Limb (tissue), 2 donors: ENCODE measurements at regions not wholly inside any gene's neighbourhood (a gene's known extent, or its start where the extent isn't known, plus 50 kb on each side); places are given as distances from the start of the nearest gene placed in this dataset.
"Not testable (repeated sequence)": the region's sequence is repeated elsewhere in the genome, so short reads cannot be mapped to it uniquely, and the experiment has no call there.

ENCODE experiments used
- DNase-seq, 2 donors: peaks; one replicate each; pipeline ENCODE4 v3.0.0-alpha.2; 2016; ENCODE audit errors: extremely low spot score in 2 of 2

DNA sequence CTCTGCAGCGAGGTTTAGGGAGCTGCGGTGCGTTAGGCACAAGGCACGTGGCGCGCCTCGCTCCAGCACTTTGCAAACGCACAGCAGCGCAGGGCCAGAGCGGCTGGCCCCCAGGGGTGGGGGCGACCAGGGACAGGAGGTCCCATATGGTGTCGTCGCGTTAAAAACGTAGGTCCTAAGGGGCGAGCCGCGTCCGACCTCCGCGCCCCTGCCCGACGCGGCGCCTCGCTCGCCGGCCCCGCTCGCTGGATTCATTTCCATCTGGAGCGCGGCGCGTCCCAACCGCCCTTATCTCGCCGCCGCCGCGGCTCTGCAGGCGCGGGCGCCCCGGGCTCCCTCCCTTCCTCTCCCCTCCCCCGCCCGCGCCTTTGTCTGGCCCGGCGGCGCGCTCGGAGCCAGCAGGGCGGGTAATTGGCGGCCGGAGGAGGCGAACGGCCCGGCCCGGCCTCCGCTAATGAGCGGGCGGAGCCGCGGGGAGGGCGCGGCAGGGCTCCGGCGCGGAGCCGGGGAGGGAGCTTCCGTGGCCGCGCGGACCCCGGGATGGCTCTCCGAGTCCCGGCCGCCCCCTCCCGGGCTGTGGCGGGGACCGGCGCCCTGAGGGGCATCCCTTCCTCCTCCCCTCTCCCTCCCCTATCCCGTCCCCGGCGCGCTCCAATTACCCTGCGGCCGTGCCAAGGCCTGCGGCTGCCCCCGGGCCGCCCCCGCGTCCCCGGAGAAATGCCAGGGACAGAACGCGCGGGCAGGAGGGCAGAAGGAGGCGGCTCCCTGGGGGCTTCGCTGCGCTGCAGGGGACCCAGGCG is 409.0 kb downstream of the BCOR start:
- DNase-seq = peak; percentile 17 to 75

DNA sequence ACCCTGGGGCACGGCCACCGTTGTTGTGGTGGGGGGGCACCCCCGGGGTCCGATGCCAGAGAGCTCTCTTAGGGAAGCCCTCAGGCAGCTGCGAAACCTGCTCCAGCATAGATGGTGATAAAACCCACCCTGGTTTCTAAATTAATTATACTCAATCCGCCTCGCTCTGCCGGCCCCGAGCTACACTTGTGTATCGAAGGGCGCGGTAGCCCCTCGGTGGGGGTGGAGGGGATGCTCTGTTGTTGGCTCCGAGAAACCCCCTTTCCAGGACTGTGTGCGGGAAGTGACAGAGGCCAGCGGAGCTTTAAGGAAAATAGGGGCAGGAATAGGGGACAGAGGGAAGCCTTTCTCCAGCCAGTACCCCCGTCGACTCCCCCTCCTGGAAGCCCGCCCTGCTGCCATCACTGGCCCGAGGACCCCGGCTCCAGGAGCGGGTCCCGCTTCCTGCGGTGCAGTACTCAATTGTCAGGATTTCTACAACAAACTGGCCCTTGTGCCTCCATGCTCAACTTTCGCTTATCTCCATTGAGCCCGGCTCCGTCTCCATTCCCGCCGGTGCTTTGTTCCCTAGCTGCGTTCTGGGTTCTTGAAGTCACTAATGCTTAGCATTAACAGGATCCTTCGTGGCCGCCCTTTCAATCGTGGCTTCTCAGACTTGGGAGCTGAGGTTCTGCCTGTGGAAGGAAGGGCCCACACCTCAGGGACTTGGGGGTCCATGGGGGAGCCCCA is 408.2 kb downstream of the BCOR start:
- DNase-seq = no peak

DNA sequence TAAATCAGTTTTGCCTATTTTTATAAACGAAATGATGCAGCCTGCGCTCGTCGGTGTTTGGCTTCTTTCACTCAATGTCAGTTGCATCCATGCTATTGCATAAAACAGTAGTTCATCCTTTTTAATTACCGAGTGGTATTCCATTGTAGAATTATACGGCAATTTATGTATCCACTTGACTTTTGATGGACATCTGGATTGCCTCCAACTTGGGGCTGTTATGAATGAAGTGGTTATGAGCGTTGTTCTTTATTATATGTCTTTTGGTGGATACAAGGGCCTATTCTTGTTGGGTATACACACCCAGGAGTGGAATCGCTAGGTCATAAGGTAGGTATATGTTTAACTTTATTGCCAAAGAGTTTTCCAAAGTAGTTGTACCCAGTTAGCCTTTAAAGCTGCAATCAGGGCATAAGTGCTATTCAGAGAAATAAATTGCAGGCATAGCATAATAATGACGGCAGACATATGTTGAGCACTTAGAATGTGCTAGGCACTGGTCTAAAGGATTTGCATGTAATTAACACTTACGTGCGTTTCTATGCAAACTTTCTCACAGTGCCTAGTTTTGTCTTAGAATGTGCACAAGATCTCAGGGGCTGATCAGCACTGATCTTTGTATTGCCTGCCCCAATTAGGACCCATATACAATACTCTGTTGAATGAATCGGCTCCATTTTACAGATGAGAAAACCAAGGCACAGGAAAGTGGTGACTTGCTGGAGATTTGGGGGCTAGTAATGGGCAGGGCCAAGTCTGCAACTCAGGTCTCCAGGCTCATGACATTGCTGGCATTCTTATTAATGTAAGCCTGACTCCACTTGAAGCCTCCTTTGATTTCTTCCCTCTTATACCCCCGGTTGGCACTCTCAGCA is 407.0 kb downstream of the BCOR start:
- DNase-seq = no peak

DNA sequence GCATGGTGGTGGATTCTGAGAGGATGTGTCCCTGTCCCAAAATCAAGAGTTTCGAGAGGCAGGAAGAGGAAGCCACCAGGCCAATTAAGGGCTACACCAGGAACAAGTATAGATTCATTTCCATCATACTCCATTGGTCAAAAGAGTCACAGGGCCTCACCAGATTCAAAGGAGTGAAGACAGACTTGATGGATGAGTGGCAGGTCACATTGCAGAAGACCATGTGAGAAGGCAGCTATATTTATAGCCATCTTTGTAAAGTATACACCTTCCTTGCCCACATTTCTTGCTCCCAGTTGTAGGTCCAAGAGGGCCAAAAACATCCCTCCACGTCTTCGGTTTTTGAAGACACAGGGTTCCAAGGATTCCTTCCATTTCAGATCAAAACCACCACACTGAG is 406.0 kb downstream of the BCOR start:
- DNase-seq = no peak

DNA sequence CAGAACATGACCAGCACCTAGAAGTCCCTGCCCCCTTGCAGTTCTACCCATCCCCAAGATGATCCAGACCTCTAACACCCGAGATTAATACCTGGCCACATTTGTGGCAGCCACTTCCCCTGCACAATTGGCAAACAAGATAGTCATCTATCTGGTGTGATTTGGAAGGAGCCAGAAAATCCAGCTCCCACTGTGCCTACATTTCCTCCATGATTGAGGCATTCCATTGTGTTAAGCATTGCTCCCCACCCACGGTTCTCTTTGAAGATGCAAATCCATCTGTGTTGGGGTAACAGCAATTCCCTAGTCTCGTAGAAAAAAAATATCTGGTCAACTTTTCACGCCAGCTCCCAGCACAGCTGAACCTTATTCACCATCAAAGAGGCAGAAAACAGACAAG is 405.0 kb downstream of the BCOR start:
- no peak for DNase-seq

DNA sequence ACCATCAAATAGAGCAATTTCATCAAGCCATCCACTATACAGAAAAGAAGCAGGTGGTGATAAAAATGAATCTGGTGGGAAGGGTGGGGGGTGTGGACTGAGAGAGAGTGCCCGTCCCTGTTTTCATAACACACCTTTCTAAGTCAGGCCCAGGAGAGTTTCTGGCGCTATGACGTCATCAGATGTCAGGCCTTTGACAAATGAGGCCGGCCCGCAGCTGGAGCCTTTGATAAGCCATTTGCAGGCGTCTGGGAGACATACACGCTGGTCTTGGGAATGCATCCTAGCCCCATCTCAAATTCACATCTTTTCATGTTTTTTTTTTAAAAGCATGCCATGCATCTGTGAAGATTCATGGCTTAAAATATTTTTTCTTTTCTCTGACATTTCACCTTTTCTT is 404.5 kb downstream of the BCOR start:
- no peak for DNase-seq

DNA sequence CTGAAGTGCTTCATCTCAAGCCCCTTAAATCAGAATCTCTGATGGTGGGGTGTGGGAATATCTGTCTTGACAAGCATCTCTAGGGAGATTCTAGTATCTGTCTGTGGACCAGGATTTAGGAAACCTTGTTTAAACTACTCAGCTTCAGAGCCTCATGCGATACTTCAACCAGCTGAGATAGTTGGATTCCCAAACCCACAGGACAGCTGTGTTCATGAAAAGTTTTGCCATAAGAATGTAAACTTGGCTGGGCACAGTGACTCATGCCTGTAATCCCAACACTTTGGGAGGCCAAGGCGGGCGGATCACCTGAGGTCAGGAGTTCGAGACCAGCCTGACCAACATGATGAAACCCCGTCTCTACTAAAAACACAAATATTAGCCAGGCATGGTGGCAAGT is 395.1 kb downstream of the BCOR start:
- DNase-seq = not testable (repeated sequence)

DNA sequence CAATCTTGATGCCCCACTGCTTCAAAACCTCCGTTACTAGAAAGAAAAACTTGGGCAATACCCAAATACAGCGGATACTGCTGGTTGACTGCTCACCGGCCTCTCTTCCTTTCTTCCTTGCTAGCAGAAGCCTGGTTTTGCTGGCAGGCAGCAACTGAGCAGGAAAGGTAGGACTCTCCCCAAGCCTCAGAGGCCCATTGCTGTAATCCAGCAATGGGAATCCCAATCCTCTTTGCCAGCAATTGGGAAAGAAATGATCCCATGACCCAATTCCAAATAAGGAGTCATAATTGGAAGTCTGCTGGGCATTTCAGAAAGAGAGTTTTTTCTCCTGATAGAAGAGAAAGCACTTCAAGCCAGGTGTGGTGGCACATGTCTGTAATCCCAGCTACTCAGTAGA is 394.5 kb downstream of the BCOR start:
- no peak for DNase-seq

DNA sequence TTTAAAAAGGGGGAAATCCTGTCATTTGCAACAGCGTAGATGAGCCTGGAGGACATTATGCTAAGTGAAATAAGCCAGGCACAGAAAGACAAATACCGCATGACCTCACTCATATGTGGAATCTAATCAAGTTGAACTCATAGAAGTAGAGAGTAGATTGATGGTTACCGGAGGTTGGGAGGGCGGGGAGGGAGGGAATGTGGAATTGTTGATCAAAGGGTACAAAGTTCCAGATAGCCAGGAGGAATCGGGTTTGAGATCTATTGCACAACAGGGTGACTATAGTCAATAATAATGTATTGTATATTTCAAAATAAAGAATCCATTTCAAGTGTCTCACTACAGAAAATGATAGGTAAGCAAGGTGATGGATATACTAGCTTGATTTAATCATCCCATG is 393.2 kb downstream of the BCOR start:
- no peak for DNase-seq

DNA sequence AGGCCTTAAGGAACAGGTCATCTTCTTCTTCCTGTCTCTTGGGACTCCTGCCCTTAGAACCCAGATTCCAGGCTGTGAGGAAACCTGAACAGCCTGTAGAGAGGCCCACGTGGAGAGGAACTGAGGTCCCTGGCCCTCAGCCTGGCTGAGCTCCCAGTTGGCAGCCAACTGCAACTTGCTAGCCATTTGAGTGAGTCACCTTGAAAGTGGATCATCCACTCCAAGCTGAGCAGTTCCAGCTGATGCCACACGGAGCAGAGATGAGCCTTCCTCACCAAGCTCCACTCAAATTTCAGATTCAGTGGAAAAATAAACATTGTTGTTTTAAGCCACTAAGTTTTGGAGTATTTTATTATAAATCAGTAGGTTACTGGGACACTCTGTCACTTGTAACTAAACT is 392.5 kb downstream of the BCOR start:
- peak in 1 of 2 donors; percentile 44 for DNase-seq

DNA sequence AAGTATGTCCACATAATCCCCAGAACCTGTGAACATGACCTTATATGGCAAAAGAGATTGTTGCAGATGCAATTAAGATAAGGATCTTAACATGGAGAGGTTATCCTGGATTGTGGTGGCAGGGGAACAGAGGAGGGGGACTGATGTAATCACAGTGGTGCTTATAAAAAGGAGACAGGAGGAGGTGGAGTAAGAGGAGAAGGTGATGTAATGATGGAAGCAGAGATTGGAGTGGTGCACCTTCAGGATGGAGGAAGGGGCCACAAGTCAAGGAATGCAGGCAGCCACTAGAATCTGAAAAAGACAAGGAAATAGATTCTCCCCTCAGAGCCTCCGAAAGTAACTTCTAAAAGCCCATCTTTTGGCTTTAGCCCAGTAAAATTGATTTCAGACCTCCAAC is 388.4 kb downstream of the BCOR start:
- DNase-seq = no peak

DNA sequence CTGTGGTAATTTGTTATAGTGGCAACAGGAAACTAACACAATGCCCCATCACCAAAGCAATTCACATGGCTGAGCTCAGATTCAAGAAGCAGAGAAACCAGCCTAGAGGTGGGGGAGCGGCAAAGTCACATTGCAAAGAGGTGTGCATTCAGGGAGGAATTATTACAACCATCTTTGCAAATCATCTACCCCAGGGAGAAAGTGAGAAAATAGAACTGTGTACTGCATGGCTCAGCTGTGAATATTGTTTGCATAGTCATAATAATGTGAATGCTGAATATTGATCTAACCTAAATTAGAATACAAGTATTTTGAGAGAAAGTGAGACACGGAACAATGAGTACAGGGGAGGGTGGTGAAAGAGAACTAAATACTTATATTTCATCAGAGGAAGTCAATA is 387.9 kb downstream of the BCOR start:
- no peak for DNase-seq

DNA sequence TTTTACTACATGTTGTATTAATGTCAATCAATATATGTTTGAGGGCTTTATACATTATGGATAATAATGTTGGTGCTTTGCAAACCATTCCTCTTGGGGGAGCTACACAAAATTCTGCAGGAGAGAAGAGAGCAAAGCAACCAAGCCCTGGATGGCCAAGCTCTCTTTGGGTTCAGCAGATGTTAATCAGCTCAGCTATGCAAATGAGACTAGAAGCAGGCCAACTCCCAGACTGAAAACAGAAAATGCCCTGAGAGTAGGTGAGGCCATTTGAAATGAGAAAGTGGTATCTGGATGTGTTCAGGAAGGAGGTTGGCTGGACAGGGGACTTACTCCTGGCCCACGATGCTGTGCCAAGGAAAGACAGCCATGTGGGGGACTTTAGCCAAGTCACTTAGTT is 387.0 kb downstream of the BCOR start:
- DNase-seq = no peak

DNA sequence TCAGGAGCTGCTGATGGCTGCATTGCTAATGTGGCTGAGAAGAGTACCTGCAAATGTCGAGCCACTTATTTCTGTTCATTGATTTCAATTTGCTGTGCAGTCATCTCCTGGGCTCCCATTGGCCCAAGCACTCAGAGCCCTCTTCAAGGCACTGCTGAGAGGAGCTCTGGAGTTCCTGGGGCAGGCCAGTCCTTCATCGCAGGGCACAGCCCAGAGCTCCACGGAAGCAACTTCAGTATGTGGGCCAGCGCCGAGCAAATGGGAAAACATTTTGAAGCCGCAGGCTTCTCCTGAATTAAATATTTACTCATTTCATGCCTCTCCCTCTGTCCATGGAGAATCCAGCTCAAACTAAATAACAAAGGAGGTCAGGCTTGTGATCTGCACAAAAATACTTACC is 383.3 kb downstream of the BCOR start:
- DNase-seq = no peak

DNA sequence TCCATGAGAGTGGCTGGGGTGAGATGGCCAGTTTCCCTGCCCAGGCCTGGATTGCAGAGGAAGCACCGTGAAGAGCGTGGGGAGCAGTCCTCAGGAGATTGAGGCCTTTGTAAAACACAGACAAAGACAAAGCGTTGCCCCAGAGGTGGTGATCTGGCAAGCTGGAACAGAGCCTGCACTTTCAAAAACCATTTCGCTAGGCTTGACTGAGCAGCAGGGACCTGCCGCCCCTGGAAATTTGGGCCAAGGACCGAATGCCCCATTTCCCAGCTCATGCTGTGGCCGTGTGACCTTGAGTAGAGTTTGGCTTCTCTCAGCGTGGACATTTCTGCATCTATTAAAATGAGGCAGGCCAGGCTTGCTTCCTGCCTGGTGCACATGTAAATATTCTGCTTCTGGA is 381.4 kb downstream of the BCOR start:
- DNase-seq = no peak

DNA sequence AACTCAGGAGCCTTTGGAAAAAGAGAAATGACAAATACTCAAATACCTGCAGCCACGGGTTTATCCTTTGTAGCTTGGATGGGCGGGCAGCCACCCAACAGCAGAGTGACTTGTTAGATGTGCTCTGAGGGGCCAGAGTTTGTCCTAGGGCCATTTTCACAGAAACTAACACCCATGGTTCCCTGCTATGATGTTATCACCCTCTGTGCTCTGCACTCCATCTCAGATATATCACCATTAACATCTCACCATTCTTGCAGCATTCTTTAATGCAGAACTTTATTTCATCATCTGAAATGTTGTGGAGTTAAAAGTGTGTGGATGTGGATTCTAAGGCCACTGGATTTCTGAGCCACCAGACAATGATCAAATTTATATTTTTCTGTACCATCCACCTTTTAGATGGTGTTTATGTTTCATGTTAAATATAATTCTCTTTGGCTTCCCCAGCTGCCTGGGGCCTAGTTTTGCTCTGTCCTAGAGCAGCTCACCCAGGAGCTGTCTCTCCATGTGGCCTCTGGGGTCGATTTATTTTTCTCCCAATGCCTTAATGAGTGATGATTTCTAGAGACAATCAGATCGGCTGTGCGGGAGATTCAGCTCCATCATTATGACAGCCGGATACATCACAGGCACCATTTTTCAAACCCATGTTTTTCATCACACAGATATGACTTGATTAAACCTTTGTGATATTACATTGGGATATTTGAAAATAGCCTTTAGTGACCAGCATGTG is 380.8 kb downstream of the BCOR start:
- DNase-seq = no peak

DNA sequence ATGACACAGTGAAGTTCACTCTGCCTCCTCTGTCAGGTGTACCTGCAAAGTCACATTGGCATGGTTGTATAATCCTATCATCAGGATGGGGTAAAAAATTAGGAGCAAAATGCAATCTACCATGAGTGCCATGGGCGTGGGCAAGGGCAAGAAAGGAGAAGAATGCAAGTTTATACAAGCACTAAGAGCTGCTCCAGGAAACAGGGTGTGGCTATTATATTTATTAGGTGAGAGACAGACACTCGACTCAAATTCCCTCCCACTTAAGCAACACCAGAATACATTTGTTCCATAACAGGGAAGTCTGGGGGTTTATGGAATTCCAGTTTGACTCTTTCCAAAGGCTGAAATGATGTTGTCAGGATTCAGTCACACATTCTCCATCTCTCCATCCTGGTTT is 378.8 kb downstream of the BCOR start:
- no peak for DNase-seq

DNA sequence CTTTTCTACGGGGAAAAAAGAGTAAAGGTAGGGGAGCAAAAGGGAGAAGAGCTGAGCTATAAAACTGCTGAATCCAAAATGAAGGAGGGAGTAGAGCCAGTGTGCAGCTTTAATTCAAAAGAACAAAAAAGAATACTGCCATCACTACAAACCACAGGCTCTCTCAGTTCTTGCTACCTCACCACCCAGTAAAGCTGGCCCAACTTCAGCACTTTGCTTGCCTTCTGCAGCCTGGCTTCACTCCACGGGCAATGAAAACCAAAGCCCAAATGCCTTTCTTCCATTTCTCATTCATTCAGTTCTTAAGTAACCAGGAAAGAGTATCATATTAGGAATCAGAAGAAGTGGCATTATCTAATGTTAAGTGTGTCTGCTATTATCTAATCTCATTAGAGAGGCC is 376.8 kb downstream of the BCOR start:
- DNase-seq = no peak

DNA sequence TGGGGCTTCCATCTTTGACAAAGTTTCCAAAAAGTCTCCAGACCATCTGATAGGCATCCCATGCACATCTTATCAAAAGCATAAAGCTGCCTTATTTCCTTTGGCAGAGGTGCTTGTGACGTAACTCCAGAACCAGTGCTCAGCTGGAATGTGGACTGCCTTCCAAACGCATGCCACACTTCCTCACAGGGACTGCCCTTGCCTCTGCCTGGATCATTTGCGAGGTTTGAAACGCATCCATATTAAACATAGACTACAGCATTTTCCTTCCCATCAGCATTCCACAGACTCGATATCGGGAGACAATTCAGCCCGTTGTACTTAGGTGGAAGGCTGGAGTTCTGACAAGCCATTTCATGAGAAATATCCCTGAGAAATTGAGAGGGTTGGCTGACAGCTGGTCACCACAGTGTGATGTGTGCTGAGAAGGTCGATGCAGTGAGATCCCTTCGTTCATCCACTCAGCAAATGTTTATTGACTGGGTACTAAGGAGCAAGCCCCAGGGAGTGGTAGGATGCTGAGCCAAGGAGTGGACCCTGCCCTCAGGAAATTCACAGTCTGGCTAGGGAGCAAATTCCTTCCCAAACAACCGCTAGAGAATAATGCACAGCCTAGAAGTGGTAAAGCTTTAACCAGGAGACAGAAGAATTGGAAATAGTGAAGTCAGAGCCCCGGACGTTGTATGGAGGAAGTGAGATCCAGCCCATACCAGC is 376.0 kb downstream of the BCOR start:
- no peak for DNase-seq

DNA sequence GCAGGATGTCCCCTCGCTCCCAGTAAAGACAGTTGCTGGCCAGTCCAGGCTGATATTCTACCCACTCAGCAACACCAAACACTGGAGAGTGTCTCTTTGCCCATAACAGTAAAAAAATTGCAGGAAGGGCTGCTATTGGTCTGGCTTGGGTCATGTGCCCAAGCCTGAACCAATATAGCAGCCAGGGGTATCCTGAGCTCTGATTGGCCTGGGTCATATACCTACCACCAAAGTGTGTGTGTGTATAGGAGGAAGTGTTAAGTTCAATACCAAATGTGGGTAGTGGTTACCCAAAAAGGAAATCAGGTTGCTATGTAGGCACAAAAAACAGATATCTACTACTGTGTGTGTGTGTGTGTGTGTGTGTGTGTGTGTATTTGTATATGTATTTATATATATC is 373.2 kb downstream of the BCOR start:
- no peak for DNase-seq

DNA sequence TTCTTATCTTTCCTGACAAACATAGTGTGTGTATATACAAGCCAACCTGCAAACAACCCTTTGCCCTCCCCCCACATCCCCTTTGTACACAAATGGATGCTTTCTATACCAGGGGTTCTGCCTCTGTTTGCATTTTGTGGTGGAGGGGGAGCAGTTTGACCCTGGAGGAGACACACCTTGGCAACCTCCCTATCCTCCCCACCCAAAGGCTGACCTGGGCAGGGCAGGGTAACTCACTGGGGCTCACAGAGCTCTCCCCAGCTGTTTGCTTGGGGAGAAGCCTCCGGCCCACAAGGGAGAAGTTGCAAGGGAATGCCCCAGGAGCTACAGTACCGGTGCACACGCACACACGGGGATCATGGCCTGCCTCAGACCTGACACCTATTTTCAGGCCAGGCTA is 372.6 kb downstream of the BCOR start:
- no peak for DNase-seq
